Mammary epithelial cell (primary cell): ENCODE measurements at regions not wholly inside any gene's neighbourhood (a gene's known extent, or its start where the extent isn't known, plus 50 kb on each side); places are given as distances from the start of the nearest gene placed in this dataset.

ENCODE experiments used
- EZH2 ChIP-seq: IDR thresholded peaks from 2 replicates; pipeline ENCODE4 v1.6.1; 2012; ENCODE audit warnings: low read length, inconsistent platforms, borderline replicate concordance
- TF ChIP-seq, protein P1 (sequence below), 2 donors: IDR thresholded peaks in 1 of 2; conservative IDR thresholded peaks in 1 of 2; 2 replicates each; pipeline ENCODE4 v1.5.1; 2011 to 2012; ENCODE audit warnings: inconsistent platforms in 2 of 2, low read length in 2 of 2, mild to moderate bottlenecking in 2 of 2, control low read depth in 1 of 2, low read depth in 1 of 2; ENCODE audit not compliant: insufficient read depth in 1 of 2; ENCODE audit errors: extremely low read depth in 1 of 2

DNA sequence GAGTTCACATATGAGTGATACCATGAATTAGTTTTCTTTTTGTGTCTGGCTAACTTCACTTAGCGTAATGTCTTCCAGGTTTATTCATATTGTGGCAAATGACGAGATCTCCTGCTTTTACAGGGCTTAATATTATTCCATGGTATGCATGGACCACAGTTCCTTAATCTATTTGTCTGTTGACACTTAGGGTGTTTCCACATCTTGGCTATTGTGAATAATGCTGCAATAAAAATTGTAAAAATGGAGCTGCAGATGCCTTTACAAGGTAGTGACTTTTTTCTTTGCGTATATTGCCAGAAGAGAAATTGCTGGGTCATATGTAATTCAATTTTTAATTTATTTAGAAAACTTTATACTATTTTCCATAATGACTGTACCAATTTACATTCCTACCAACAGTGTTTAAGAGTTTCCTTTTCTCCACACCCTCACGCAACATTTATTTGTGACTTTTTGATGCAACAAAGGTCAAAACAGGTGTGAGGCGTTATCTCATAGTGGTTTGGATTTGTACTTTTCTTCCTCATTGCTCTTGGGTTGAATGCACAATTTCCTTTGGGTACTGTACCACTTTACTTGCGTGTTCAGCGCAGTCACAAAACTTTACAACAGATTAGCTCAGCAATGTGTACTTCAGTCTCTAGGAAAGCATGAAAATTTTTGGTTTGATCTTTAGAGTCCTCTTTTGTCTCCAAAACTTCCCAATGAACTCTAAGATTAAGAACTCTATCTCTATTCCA, 240.8 kb downstream of the PPARGC1A start:
- TF ChIP-seq EZH2: no peak
- TF ChIP-seq, protein P1, sequence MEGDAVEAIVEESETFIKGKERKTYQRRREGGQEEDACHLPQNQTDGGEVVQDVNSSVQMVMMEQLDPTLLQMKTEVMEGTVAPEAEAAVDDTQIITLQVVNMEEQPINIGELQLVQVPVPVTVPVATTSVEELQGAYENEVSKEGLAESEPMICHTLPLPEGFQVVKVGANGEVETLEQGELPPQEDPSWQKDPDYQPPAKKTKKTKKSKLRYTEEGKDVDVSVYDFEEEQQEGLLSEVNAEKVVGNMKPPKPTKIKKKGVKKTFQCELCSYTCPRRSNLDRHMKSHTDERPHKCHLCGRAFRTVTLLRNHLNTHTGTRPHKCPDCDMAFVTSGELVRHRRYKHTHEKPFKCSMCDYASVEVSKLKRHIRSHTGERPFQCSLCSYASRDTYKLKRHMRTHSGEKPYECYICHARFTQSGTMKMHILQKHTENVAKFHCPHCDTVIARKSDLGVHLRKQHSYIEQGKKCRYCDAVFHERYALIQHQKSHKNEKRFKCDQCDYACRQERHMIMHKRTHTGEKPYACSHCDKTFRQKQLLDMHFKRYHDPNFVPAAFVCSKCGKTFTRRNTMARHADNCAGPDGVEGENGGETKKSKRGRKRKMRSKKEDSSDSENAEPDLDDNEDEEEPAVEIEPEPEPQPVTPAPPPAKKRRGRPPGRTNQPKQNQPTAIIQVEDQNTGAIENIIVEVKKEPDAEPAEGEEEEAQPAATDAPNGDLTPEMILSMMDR (conservative IDR thresholded peaks at IDR 0.05 in 1 of 2, IDR thresholded peaks at IDR 0.05 in 1 of 2; ENCODE audit: extremely low read depth in 1 of 2, insufficient read depth in 1 of 2, low read depth in 1 of 2, low read length in 2 of 2): no peak
